ENCODE measurements at regions not wholly inside any gene's neighbourhood (a gene's known extent, or its start where the extent isn't known, plus 50 kb on each side); places are given as distances from the start of the nearest gene placed in this dataset.

- in situ Hi-C loops (cut with MboI), result no loop called here
- no peak overlapping the region for H3K9ac ChIP-seq (ENCODE audit: control insufficient read depth, insufficient read depth, low read length)
- no peak overlapping the region for H3K4me3 ChIP-seq
- FAIRE-seq (no peak), DNase-seq (ENCODE audit: low read depth, low spot score) (no peak), ATAC-seq (no peak)
- SMC1A ChIA-PET (ENCODE audit: uncharacterized antibody, unreplicated experiment), result no interaction called here
- RAD21 ChIA-PET (ENCODE audit: unreplicated experiment), result no interaction called here
- no peaks in the 10 kb centered on the region for H3K27me3 ChIP-seq (replicated peaks in 1 of 2; ENCODE audit: control insufficient read depth in 2 of 2, insufficient read depth in 2 of 2, low read length in 1 of 2)
- no peak overlapping the region for H3K4me2 ChIP-seq (ENCODE audit: control insufficient read depth, insufficient read depth)
- no peaks in the 10 kb centered on the region for H3K4me1 ChIP-seq (ENCODE audit: control insufficient read depth, insufficient read depth, low read length)
- H4K20me1 ChIP-seq (ENCODE audit: control insufficient read depth, insufficient read depth), result no peaks in the 10 kb centered on the region
- H2AFZ ChIP-seq (ENCODE audit: control insufficient read depth, low read depth, low read length), result no peak overlapping the region
- no peaks in the 10 kb centered on the region for H3K9me3 ChIP-seq (replicated peaks; ENCODE audit: control insufficient read depth, insufficient read depth, low read length)
- no peaks in the 10 kb centered on the region for H3K36me3 ChIP-seq (ENCODE audit: control insufficient read depth in 2 of 2, insufficient read depth in 2 of 2, low read length in 1 of 2)
- POLR2A ChIA-PET, result no interaction called here
- BruUV-seq (replicated peaks), result no TSS peak
- WGBS (ENCODE audit: insufficient coverage, insufficient replicate concordance, low lambda C conversion rate, missing lambda C conversion rate), result 26% methylated on average over 4 of the region's 4 CpGs
- H3K79me2 ChIP-seq (ENCODE audit: control insufficient read depth, insufficient read depth, low read length), result no peaks in the 10 kb centered on the region
- TF ChIP-seq HCFC1 (IDR thresholded peaks at IDR 0.05; ENCODE audit: low read length), result no peak
- no peak for TF ChIP-seq EP300 (IDR thresholded peaks at IDR 0.05; ENCODE audit: borderline replicate concordance in 1 of 2, control insufficient read depth in 1 of 2, low read depth in 2 of 2, low read length in 2 of 2)
- TF ChIP-seq STAT3 (IDR thresholded peaks at IDR 0.05; ENCODE audit: low read depth, low read length), result no peak
- no peak for TF ChIP-seq RUNX3 (IDR thresholded peaks at IDR 0.05; ENCODE audit: low read length)
- TF ChIP-seq BMI1 (IDR thresholded peaks at IDR 0.05; ENCODE audit: borderline replicate concordance), result no peak
- TF ChIP-seq USF1 (IDR thresholded peaks at IDR 0.05; ENCODE audit: borderline replicate concordance, extremely low read length, insufficient read depth, low read depth, low read length), result no peak
- CTCF ChIA-PET, result no interaction called here
- intact Hi-C loops (cut with micrococcal nuclease; ENCODE audit: unreplicated experiment), result loop anchor here (1.0 kb wide), 1 partner anchor 11 kb away; no protein-coding TSS in a partner anchor
- H3K27ac ChIP-seq (ENCODE audit: control insufficient read depth, insufficient read depth), result no peak overlapping the region
Measured at GRCh38 chr10:9016930-9017329, 962.4 kb downstream of the GATA3 start.
